Fibroblast of lung (primary cell): ENCODE measurements at regions not wholly inside any gene's neighbourhood (a gene's known extent, or its start where the extent isn't known, plus 50 kb on each side); places are given as distances from the start of the nearest gene placed in this dataset.

Experiments
- CTCF ChIP-seq, 2 donors: IDR thresholded peaks in 1 of 2; conservative IDR thresholded peaks in 1 of 2; 1 replicate in 1 of 2; 2 replicates in 1 of 2; pipeline ENCODE4 v1.5.1; 2011 to 2012; ENCODE audit warnings: low read length in 2 of 2, control low read depth in 1 of 2, inconsistent platforms in 1 of 2, low read depth in 1 of 2, mild to moderate bottlenecking in 1 of 2
- EZH2 ChIP-seq: IDR thresholded peaks from 2 replicates; pipeline ENCODE4 v1.5.1; 2012; ENCODE audit warnings: low read length, control low read depth, mild to moderate bottlenecking; ENCODE audit errors: missing control alignments

- TF ChIP-seq CTCF (conservative IDR thresholded peaks at IDR 0.05 in 1 of 2, IDR thresholded peaks at IDR 0.05 in 1 of 2; ENCODE audit: low read depth in 1 of 2, low read length in 2 of 2) (no peak), EZH2 (no peak)
Observed at GRCh38 chr7:124679586-124680225, 85.9 kb downstream of the GPR37 start.
